GM04504 (cell line): ENCODE measurements at regions not wholly inside any gene's neighbourhood (a gene's known extent, or its start where the extent isn't known, plus 50 kb on each side); places are given as distances from the start of the nearest gene placed in this dataset.

ENCODE experiments used
- DNase-seq: peaks from one replicate; pipeline ENCODE4 v3.0.0-alpha.2; 2012; ENCODE audit warnings: low read depth

GRCh38 chr3:102083473-102083872 is 234.2 kb downstream of the NFKBIZ start:
- DNase-seq = no peak

GRCh38 chr3:102084006-102084405 is 234.7 kb downstream of the NFKBIZ start:
- no peak for DNase-seq

GRCh38 chr3:102084704-102085103 is 235.4 kb downstream of the NFKBIZ start:
- no peak for DNase-seq

- no peak for DNase-seq
These were observed 236.3 kb downstream of the NFKBIZ start for GRCh38 chr3:102085431-102086176.

GRCh38 chr3:102087236-102087635 is 237.9 kb downstream of the NFKBIZ start:
- DNase-seq = no peak

- DNase-seq = no peak
These were observed 239.9 kb downstream of the NFKBIZ start for GRCh38 chr3:102089239-102089638.

- peak; percentile 83 for DNase-seq
These were observed 240.8 kb downstream of the NFKBIZ start for GRCh38 chr3:102089904-102090720.

GRCh38 chr3:102090721-102091045 is 241.4 kb downstream of the NFKBIZ start:
- no peak for DNase-seq

- DNase-seq = no peak
These were observed 242.0 kb downstream of the NFKBIZ start for GRCh38 chr3:102091358-102091757.

GRCh38 chr3:102092617-102093466 is 243.5 kb downstream of the NFKBIZ start:
- DNase-seq = no peak

GRCh38 chr3:102094506-102094905 is 245.2 kb downstream of the NFKBIZ start:
- no peak for DNase-seq

GRCh38 chr3:102095383-102095782 is 246.1 kb downstream of the NFKBIZ start:
- no peak for DNase-seq

GRCh38 chr3:102096066-102096465 is 246.8 kb downstream of the NFKBIZ start:
- no peak for DNase-seq

- DNase-seq = no peak
These were observed 249.0 kb downstream of the NFKBIZ start for GRCh38 chr3:102098130-102098885.

GRCh38 chr3:102099913-102100312 is 250.6 kb downstream of the NFKBIZ start:
- no peak for DNase-seq

- DNase-seq = no peak
These were observed 253.1 kb downstream of the NFKBIZ start for GRCh38 chr3:102102394-102102793.

- DNase-seq = no peak
These were observed 254.7 kb downstream of the NFKBIZ start for GRCh38 chr3:102104033-102104432.

GRCh38 chr3:102105193-102105592 is 255.9 kb downstream of the NFKBIZ start:
- DNase-seq = no peak

- no peak for DNase-seq
These were observed 257.2 kb downstream of the NFKBIZ start for GRCh38 chr3:102106416-102107097.

- no peak for DNase-seq
These were observed 263.5 kb downstream of the NFKBIZ start for GRCh38 chr3:102112704-102113230.
